Epithelial cell of esophagus (primary cell): ENCODE measurements at regions not wholly inside any gene's neighbourhood (a gene's known extent, or its start where the extent isn't known, plus 50 kb on each side); places are given as distances from the start of the nearest gene placed in this dataset.

Experiments used
- DNase-seq: peaks from one replicate; pipeline ENCODE4 v3.0.0; 2010; ENCODE audit warnings: low read depth
- H3K4me3 ChIP-seq: 2 replicates; pipeline ENCODE4 v1.5.1; 2011; ENCODE audit warnings: mild to moderate bottlenecking, low read length, control low read depth
- TF ChIP-seq, protein P1 (sequence below): IDR thresholded peaks from 2 replicates; pipeline ENCODE4 v1.5.1; 2011; ENCODE audit warnings: low read depth, mild to moderate bottlenecking, low read length, control low read depth, inconsistent platforms; ENCODE audit not compliant: insufficient read depth; ENCODE audit errors: missing control alignments

DNA sequence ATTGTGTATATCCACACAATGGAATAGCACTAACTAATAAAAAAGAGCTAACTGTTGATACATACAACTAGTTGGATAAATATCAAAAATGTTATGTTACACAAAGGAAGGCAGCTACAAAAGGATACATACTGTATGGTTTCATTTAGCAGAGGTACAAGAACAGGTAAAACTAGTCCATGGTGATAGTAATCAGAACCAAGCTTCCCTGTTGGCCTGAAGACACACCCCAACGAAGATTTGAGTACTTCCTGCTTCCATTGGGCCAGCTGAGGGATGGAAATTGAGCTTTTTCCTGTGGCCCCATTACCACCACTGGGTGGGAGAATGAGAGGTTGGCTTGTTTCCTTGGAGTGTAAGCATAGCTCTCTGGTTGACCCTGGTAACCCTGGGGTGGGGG, 117.3 kb upstream of the CADPS start:
- DNase-seq = peak; percentile 18
- no peak overlapping the region for H3K4me3 ChIP-seq
- TF ChIP-seq, protein P1, sequence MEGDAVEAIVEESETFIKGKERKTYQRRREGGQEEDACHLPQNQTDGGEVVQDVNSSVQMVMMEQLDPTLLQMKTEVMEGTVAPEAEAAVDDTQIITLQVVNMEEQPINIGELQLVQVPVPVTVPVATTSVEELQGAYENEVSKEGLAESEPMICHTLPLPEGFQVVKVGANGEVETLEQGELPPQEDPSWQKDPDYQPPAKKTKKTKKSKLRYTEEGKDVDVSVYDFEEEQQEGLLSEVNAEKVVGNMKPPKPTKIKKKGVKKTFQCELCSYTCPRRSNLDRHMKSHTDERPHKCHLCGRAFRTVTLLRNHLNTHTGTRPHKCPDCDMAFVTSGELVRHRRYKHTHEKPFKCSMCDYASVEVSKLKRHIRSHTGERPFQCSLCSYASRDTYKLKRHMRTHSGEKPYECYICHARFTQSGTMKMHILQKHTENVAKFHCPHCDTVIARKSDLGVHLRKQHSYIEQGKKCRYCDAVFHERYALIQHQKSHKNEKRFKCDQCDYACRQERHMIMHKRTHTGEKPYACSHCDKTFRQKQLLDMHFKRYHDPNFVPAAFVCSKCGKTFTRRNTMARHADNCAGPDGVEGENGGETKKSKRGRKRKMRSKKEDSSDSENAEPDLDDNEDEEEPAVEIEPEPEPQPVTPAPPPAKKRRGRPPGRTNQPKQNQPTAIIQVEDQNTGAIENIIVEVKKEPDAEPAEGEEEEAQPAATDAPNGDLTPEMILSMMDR = no peak

DNA sequence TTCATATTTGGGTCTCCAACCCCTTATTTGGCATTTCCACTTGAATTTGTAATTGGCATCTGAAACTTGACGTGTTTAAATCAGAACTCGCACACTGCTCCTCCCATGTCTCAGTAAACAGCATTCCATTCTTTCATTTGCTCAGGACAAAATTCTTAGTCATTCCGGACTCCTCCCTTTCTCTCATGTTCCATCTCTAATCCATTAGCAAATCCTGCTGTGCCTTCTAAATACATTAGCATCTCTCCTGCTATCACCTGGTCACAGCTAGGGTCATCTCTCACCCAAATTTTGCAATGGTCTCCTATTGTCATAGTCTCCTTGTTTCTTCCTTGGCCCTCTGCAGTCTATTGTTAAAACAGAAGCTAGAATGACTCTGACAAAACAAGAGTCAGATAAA, 119.9 kb upstream of the CADPS start:
- H3K4me3 ChIP-seq = no peak overlapping the region
- TF ChIP-seq, protein P1 = no peak
- DNase-seq = peak; percentile 4

DNA sequence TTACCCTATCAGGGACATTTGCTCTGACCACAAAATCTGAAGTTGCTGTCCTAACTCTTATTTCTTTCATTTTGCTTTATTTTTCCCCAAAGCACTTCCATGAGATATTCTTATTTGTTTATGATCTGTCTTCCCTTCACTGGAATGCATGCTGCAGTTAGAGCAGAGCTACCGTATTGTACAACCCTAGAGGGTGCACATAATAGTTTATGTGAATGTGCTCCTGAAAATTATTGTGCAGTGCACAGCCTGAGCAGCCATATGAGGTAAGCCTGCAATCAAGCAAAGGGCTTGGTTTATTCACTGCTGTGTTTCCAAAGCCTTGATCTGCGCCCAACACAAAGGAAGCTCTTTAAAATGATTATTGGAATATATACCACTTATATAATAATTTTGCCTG, 120.3 kb upstream of the CADPS start:
- H3K4me3 ChIP-seq = no peak overlapping the region
- DNase-seq = no peak
- TF ChIP-seq, protein P1 = no peak

DNA sequence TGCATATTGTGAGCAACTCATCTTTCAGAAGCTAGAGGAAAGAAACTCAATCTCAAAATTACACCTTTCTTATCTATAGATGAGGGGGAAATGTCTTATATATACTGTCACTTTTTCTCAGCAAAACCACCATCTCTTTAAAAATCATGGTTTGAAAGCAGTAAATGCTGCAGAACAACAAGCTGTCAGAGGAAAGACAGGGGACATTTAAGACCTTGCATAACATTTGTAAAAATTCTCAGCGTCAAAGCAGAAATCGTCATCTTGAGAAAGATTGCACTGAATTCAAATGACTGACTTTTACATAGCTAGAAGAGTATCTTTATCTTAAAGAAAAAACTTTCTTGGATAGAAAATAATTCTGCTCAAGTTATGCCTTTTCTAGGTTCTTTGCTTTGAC, 122.2 kb upstream of the CADPS start:
- TF ChIP-seq, protein P1 = no peak
- DNase-seq = no peak
- H3K4me3 ChIP-seq = no peak overlapping the region

DNA sequence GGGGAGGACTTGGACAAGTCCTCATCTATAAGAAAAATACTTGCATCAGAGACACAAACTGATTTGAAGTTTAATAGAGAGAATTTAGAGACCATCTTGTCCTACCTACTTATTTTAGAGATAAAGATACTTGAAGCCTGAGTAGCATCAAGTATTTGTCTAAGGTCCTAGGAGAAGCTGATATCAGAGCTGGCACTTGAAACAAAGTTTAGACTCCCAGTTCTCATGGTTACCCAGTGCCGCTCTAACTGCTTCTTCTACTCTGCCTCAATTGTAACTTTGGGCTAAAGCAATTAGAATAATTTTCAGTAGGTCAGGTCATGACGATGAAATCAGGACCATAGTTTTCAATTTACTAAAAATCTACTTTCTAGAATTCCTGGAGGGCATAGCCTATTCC, 123.9 kb upstream of the CADPS start:
- TF ChIP-seq, protein P1 = no peak
- no peak for DNase-seq
- no peak overlapping the region for H3K4me3 ChIP-seq

DNA sequence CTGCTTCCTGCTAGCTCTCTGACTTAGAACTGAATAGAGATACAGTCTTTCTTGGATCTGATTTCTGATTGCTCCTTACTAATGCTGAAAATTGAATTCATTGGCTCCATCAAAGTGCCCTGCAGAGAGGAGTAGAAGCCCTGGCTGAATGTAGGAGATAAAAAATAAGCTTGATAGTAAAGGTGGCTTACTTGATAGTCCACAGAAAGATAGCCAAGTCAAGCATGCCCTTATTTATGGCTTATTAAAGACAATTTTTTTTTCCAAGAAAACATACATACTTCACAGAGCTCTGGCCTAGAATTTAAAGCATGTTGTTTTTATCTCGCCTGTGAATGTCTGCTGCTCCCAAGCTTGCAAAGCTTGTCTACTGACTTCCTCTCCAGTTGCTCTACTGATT, 124.6 kb upstream of the CADPS start:
- DNase-seq = no peak
- TF ChIP-seq, protein P1 = no peak
- H3K4me3 ChIP-seq = no peak overlapping the region

DNA sequence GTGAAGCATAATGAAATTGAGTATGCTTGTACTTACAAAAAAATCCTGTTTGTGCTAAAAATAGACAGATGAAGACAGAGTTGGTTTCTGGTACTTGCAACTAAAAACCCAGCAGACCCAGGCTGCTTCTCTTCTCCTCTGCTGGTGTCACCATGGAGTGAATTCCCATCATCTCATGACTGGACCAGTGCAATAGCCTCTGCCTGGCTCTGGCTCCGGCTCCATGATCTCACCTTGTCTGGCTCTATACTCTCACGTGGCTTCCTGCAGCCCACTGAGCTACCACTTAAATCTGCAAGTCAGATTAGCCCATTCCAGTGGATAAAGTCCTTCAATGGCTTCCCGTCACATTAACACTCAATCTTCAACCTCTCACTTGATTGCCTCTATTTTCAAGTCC, 129.2 kb upstream of the CADPS start:
- DNase-seq = no peak
- TF ChIP-seq, protein P1 = no peak
- no peak overlapping the region for H3K4me3 ChIP-seq
